Neural progenitor cell (in vitro differentiated cells): ENCODE measurements at regions not wholly inside any gene's neighbourhood (a gene's known extent, or its start where the extent isn't known, plus 50 kb on each side); places are given as distances from the start of the nearest gene placed in this dataset.

Experiments
- DNase-seq: peaks from one replicate; pipeline ENCODE4 v3.0.0-alpha.2; 2016; ENCODE audit warnings: low spot score
- H2AFZ ChIP-seq: fragments of 200-600 bp; sonication (generic); replicated peaks from 2 replicates; pipeline ENCODE4 v1.6.1; 2016; ENCODE audit warnings: antibody characterized with exemption
- H3F3A ChIP-seq: fragments of 200-600 bp; sonication (generic); 2 replicates; pipeline ENCODE4 v1.6.1; 2016; ENCODE audit warnings: antibody characterized with exemption, low read depth
- H3K27ac ChIP-seq: fragments of 200-600 bp; sonication (generic); 2 replicates; pipeline ENCODE4 v1.5.1; 2016; ENCODE audit warnings: mild to moderate bottlenecking
- H3K27me3 ChIP-seq: fragments of 200-600 bp; sonication (generic); 2 replicates; pipeline ENCODE4 v1.6.1; 2016; ENCODE audit warnings: mild to moderate bottlenecking, moderate library complexity
- H3K36me3 ChIP-seq: fragments of 200-600 bp; sonication (generic); 2 replicates; pipeline ENCODE4 v1.5.1; 2016
- H3K4me1 ChIP-seq: fragments of 200-600 bp; sonication (generic); 2 replicates; pipeline ENCODE4 v1.6.1; 2016; ENCODE audit warnings: mixed run types
- H3K4me2 ChIP-seq: fragments of 200-600 bp; sonication (generic); 2 replicates; pipeline ENCODE4 v1.6.1; 2016
- H3K4me3 ChIP-seq: fragments of 200-600 bp; sonication (generic); 2 replicates; pipeline ENCODE4 v1.5.1; 2016
- H3K79me2 ChIP-seq: fragments of 200-600 bp; sonication (generic); 2 replicates; pipeline ENCODE4 v1.6.1; 2016; ENCODE audit warnings: low read depth
- H3K9ac ChIP-seq: fragments of 200-600 bp; sonication (generic); 2 replicates; pipeline ENCODE4 v1.6.1; 2016
- H3K9me3 ChIP-seq: fragments of 200-600 bp; sonication (generic); 2 replicates; pipeline ENCODE4 v1.5.1; 2016; ENCODE audit warnings: low read depth
- H4K20me1 ChIP-seq: fragments of 200-600 bp; sonication (generic); 2 replicates; pipeline ENCODE4 v1.6.1; 2016; ENCODE audit warnings: low read depth
- H3K27ac Mint-ChIP-seq: 3 replicates; pipeline ENCODE4 v1.8.0; 2021; ENCODE audit warnings: mixed read lengths
- H3K27me3 Mint-ChIP-seq: 2 replicates; pipeline ENCODE4 v1.8.0; 2022; ENCODE audit warnings: low read depth, mild to moderate bottlenecking, inconsistent platforms, moderate library complexity, mixed read lengths; ENCODE audit not compliant: insufficient read depth
- H3K36me3 Mint-ChIP-seq: 3 replicates; pipeline ENCODE4 v1.8.0; 2021; ENCODE audit warnings: mixed read lengths
- H3K4me1 Mint-ChIP-seq: 3 replicates; pipeline ENCODE4 v1.8.0; 2021; ENCODE audit warnings: mixed read lengths
- H3K4me3 Mint-ChIP-seq: 3 replicates; pipeline ENCODE4 v1.8.0; 2021; ENCODE audit warnings: mild to moderate bottlenecking, moderate library complexity, mixed read lengths
- H3K9me3 Mint-ChIP-seq: 3 replicates; pipeline ENCODE4 v1.8.0; 2020; ENCODE audit warnings: mixed read lengths
- EZH2 ChIP-seq: fragments of 200-600 bp; sonication (generic); IDR thresholded peaks from 2 replicates; pipeline ENCODE4 v1.6.1; 2017; ENCODE audit warnings: antibody characterized with exemption, mild to moderate bottlenecking, moderate library complexity
- EZH2phosphoT487 ChIP-seq: fragments of 200-600 bp; sonication (generic); IDR thresholded peaks from 2 replicates; pipeline ENCODE4 v1.6.1; 2017; ENCODE audit warnings: antibody characterized with exemption
- TF ChIP-seq, protein P1 (sequence below): fragments of 200-600 bp; sonication (generic); IDR thresholded peaks from 2 replicates; pipeline ENCODE4 v1.5.1; 2017; ENCODE audit warnings: antibody characterized with exemption, mild to moderate bottlenecking

GRCh38 chr19:41505105-41505504, 62.1 kb downstream of the ERICH4 start:
- no peaks in the 10 kb centered on the region for H3K36me3 Mint-ChIP-seq
- no peak overlapping the region for H2AFZ ChIP-seq
- no peaks in the 10 kb centered on the region for H3K36me3 ChIP-seq
- H3K27ac Mint-ChIP-seq, result no peak overlapping the region
- no peaks in the 10 kb centered on the region for H3F3A ChIP-seq
- H4K20me1 ChIP-seq, result no peaks in the 10 kb centered on the region
- no peak overlapping the region for H3K4me3 ChIP-seq
- H3K4me2 ChIP-seq, result no peak overlapping the region
- no peak for DNase-seq
- TF ChIP-seq EZH2 (no peak), EZH2phosphoT487 (no peak)
- TF ChIP-seq, protein P1, sequence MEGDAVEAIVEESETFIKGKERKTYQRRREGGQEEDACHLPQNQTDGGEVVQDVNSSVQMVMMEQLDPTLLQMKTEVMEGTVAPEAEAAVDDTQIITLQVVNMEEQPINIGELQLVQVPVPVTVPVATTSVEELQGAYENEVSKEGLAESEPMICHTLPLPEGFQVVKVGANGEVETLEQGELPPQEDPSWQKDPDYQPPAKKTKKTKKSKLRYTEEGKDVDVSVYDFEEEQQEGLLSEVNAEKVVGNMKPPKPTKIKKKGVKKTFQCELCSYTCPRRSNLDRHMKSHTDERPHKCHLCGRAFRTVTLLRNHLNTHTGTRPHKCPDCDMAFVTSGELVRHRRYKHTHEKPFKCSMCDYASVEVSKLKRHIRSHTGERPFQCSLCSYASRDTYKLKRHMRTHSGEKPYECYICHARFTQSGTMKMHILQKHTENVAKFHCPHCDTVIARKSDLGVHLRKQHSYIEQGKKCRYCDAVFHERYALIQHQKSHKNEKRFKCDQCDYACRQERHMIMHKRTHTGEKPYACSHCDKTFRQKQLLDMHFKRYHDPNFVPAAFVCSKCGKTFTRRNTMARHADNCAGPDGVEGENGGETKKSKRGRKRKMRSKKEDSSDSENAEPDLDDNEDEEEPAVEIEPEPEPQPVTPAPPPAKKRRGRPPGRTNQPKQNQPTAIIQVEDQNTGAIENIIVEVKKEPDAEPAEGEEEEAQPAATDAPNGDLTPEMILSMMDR, result no peak
- no peak overlapping the region for H3K4me3 Mint-ChIP-seq
- peaks cover 13% of the 10 kb centered on the region for H3K27me3 Mint-ChIP-seq
- no peak overlapping the region for H3K9ac ChIP-seq
- H3K27me3 ChIP-seq, result no peaks in the 10 kb centered on the region
- H3K27ac ChIP-seq, result no peak overlapping the region
- peaks cover 5% of the 10 kb centered on the region for H3K9me3 Mint-ChIP-seq
- no peaks in the 10 kb centered on the region for H3K79me2 ChIP-seq
- H3K4me1 Mint-ChIP-seq, result peaks cover 3% of the 10 kb centered on the region
- H3K9me3 ChIP-seq, result no peaks in the 10 kb centered on the region
- no peaks in the 10 kb centered on the region for H3K4me1 ChIP-seq

- Histone ChIP-seq H4K20me1 (no peaks in the 10 kb centered on the region), H2AFZ (no peak overlapping the region), H3K4me3 (no peak overlapping the region), H3K27ac (no peak overlapping the region), H3K4me1 (no peaks in the 10 kb centered on the region), H3K79me2 (no peaks in the 10 kb centered on the region), H3K27me3 (no peaks in the 10 kb centered on the region), H3F3A (no peaks in the 10 kb centered on the region), H3K4me2 (no peak overlapping the region), H3K9ac (no peak overlapping the region), H3K9me3 (no peaks in the 10 kb centered on the region), H3K36me3 (no peaks in the 10 kb centered on the region)
- no peak for DNase-seq
- H3K36me3 Mint-ChIP-seq, result no peaks in the 10 kb centered on the region
- no peak for TF ChIP-seq EZH2
- TF ChIP-seq EZH2phosphoT487, result no peak
- TF ChIP-seq, protein P1, result no peak
- peaks cover 5% of the 10 kb centered on the region for H3K9me3 Mint-ChIP-seq
- H3K27ac Mint-ChIP-seq, result no peak overlapping the region
- H3K4me3 Mint-ChIP-seq, result no peak overlapping the region
- H3K4me1 Mint-ChIP-seq, result no peaks in the 10 kb centered on the region
- peaks cover 13% of the 10 kb centered on the region for H3K27me3 Mint-ChIP-seq
Measured at GRCh38 chr19:41510484-41510883, 65.5 kb upstream of the CEACAM21 start.

GRCh38 chr19:41511628-41512027, 64.3 kb upstream of the CEACAM21 start:
- no peak overlapping the region for H2AFZ ChIP-seq
- Mint-ChIP-seq H3K27me3 (peaks cover 16% of the 10 kb centered on the region), H3K36me3 (no peaks in the 10 kb centered on the region), H3K4me1 (no peaks in the 10 kb centered on the region), H3K27ac (no peak overlapping the region), H3K4me3 (no peak overlapping the region), H3K9me3 (peaks cover 3% of the 10 kb centered on the region)
- no peaks in the 10 kb centered on the region for H4K20me1 ChIP-seq
- H3K4me2 ChIP-seq, result no peak overlapping the region
- H3K4me3 ChIP-seq, result no peak overlapping the region
- no peaks in the 10 kb centered on the region for H3K4me1 ChIP-seq
- no peaks in the 10 kb centered on the region for H3K27me3 ChIP-seq
- H3K36me3 ChIP-seq, result no peaks in the 10 kb centered on the region
- DNase-seq, result no peak
- H3K9me3 ChIP-seq, result no peaks in the 10 kb centered on the region
- no peaks in the 10 kb centered on the region for H3K79me2 ChIP-seq
- TF ChIP-seq EZH2, result no peak
- TF ChIP-seq, protein P1, result no peak
- no peak for TF ChIP-seq EZH2phosphoT487
- H3F3A ChIP-seq, result no peaks in the 10 kb centered on the region
- no peak overlapping the region for H3K27ac ChIP-seq
- H3K9ac ChIP-seq, result no peak overlapping the region
